Immature natural killer cell (primary cell): ENCODE measurements at regions not wholly inside any gene's neighbourhood (a gene's known extent, or its start where the extent isn't known, plus 50 kb on each side); places are given as distances from the start of the nearest gene placed in this dataset.

ENCODE experiments used
- DNase-seq, 3 donors: peaks; one replicate each; pipeline ENCODE4 v3.0.0; 2022; ENCODE audit warnings: mixed read lengths in 1 of 3
- H3K27ac Mint-ChIP-seq, 6 donors: one replicate each; pipeline ENCODE4 v1.8.0; 2020; ENCODE audit warnings: mixed read lengths in 6 of 6, mild to moderate bottlenecking in 5 of 6, inconsistent platforms in 4 of 6, moderate library complexity in 3 of 6
- H3K27me3 Mint-ChIP-seq, 3 donors: one replicate each; pipeline ENCODE4 v1.8.0; 2020 to 2021; ENCODE audit warnings: low read depth in 3 of 3, mild to moderate bottlenecking in 3 of 3, mixed read lengths in 3 of 3, moderate library complexity in 3 of 3, inconsistent platforms in 1 of 3
- H3K36me3 Mint-ChIP-seq, 3 donors: one replicate each; pipeline ENCODE4 v1.8.0; 2020; ENCODE audit warnings: mixed read lengths in 3 of 3, inconsistent platforms in 2 of 3, mild to moderate bottlenecking in 2 of 3
- H3K4me1 Mint-ChIP-seq, 2 donors: one replicate each; pipeline ENCODE4 v1.8.0; 2020; ENCODE audit warnings: inconsistent platforms in 2 of 2, mild to moderate bottlenecking in 2 of 2, mixed read lengths in 2 of 2, moderate library complexity in 1 of 2
- H3K4me3 Mint-ChIP-seq, 5 donors: one replicate each; pipeline ENCODE4 v1.8.0; 2020; ENCODE audit warnings: mild to moderate bottlenecking in 5 of 5, mixed read lengths in 5 of 5, inconsistent platforms in 3 of 5, moderate library complexity in 3 of 5
- H3K9me3 Mint-ChIP-seq, 6 donors: one replicate each; pipeline ENCODE4 v1.8.0; 2020; ENCODE audit warnings: mild to moderate bottlenecking in 6 of 6, mixed read lengths in 6 of 6, inconsistent platforms in 4 of 6, moderate library complexity in 3 of 6

DNA sequence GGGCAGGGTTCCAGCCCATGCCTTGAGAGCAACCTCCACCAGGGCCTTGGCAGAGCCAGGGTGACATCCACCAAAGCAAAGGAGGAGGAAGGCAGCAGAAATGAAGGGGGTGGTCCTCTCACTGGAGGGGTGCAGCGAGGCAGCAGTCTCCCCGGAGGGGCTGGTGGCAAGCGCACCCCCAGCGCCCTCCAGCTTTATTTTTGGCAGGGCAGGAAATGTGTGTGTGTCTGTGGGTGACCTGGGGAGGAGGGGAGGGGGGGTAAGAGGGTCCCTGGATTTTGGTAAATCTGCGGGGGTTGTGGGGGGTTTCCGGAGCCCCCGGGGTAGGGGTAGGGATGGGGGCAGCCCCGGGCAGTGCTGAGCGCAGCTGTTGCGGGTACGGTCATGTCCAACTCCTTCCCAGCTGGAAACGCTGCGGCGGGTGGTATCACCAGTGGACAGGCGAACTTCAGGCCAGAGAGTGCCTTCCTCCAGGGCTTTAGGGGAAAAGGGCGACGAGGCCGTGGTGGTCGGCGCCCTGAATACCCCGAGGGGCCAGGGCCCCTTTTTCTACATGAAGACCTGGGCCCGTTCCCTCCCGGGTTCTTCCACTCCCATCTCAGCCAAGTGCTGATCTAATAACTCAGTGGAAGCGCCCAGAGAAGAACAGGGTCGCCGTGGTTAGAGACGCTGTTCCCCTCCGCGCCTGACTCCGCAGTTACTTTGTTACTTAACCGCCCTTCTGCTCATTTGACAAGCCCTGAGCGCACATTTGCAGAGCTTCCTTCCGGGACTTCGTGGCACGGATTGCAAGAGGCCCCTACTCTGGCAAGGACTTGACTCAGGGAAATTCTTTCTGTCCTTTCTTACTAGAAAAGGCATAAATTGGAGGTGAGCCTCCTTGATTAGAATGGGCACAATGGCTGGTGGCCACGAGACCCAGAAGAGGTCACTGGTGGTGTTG lies 55.2 kb downstream of the FOS start:
- Mint-ChIP-seq H3K4me1 (peaks cover 26 to 32% of the 10 kb centered on the region in 2 donors), H3K27me3 (peaks cover 3 to 12% (median 8%) of the 10 kb centered on the region in 3 donors), H3K36me3 (no peaks in the 10 kb centered on the region), H3K4me3 (peak overlapping the region; percentile 80 to 93 (median 89)), H3K27ac (peak overlapping the region; percentile 54 to 90 (median 76)), H3K9me3 (no peaks in the 10 kb centered on the region)
- peak; percentile 25 to 50 (median 44) for DNase-seq

DNA sequence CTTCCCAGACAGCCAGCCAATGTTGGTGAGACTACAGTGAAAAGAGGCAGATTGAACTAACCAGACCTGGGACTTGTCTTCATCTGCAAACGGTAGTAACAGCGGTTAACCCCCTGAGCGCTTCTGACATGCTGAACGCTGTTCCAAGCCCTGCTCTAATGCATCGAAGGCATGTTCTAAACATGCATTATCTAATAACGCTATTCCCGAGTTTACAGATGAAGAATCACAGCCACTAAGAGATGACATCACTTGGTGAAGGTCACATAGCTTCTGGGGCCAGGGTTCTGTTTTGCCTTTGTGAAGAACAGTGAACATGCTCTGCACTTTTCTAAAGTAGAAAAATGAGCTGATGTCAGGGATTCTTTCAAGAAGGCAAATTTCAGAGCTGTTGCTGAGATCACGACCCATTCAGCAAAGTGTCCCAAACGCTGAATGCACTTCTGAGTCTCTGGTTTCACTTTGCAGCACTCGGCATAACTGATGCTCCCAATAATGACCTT lies 56.0 kb downstream of the FOS start:
- DNase-seq, result no peak
- H3K27me3 Mint-ChIP-seq, result peaks cover 1 to 9% (median 8%) of the 10 kb centered on the region in 3 donors

DNA sequence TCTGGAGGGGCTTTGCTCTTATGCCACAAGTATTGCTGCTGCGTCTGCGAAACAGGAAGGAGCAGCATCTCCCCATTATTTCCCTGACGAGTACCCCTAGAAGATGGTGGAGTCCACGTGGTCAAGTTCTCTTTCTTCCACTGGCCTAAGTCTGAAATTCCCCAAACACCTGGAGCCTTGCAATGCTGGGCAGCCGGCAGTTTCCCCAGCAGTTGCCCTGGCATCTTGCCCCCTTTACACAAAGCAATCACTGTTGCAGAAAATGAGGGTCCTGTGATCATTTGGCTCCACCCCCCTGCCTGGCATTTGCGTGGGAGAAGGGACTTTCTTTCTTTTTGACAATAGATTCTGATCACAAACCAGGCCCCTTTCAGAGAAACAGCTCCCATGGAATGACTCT lies 56.9 kb downstream of the FOS start:
- Mint-ChIP-seq H3K27me3 (peaks cover 1 to 5% (median 4%) of the 10 kb centered on the region in 3 donors), H3K4me3 (peak overlapping the region in 3 of 5 donors; percentile 4 to 29 (median 15)), H3K27ac (peak overlapping the region in 2 of 6 donors; percentile 19 to 73), H3K36me3 (no peaks in the 10 kb centered on the region), H3K9me3 (no peaks in the 10 kb centered on the region), H3K4me1 (peaks cover 26 to 32% of the 10 kb centered on the region in 2 donors)
- no peak for DNase-seq

More for the DNA sequence above, 56.0 kb downstream of the FOS start:
- Mint-ChIP-seq H3K9me3 (no peaks in the 10 kb centered on the region), H3K27ac (peak overlapping the region; percentile 54 to 84 (median 74)), H3K4me3 (peak overlapping the region; percentile 80 to 93 (median 89)), H3K36me3 (no peaks in the 10 kb centered on the region), H3K4me1 (peaks cover 26 to 32% of the 10 kb centered on the region in 2 donors)

DNA sequence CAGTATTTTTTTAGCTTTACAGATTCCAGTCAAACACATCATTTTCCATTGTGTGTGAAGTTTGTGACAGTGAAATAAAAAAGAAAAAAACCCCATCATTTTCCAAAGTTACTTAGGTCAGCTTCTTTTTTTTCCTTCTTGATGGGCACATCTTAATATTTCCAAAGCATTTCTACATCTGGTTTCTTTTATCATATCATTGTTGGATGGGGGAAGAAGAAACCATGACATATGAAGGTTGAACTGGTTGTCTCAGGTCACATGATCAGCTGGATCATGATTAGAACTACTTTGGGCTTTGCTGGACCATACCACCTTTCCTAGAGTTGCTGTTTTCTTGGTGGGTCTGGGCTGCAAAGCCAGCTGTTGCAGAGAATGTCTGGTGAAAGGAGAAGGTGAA lies 59.8 kb downstream of the FOS start:
- Mint-ChIP-seq H3K4me1 (peaks cover 15 to 20% of the 10 kb centered on the region in 2 donors), H3K36me3 (no peaks in the 10 kb centered on the region), H3K27me3 (peaks cover 3 to 4% (median 3%) of the 10 kb centered on the region in 3 donors), H3K4me3 (no peak overlapping the region), H3K9me3 (no peaks in the 10 kb centered on the region), H3K27ac (no peak overlapping the region)
- no peak for DNase-seq

DNA sequence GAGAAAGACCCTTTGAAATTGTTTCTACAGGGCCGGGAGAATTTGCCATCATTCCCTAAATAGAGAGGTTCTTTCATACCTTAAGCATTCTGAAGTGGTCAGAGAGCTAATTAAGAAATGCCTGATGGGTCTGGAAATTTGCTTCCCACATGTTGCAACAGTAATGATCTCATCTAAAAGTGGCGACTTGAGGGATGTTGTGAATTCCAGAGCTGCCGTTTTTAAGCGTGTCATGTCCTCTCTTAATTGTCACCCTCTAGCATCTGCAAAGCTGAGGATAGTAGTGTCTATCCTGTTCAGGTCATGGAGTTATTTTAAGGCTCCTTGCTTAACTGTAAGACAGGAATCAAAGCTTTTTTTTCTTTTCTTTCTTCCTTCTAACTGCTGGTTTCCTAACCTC lies 60.4 kb downstream of the FOS start:
- no peaks in the 10 kb centered on the region for H3K9me3 Mint-ChIP-seq
- H3K27me3 Mint-ChIP-seq, result peaks cover 2 to 4% (median 2%) of the 10 kb centered on the region in 3 donors
- H3K4me1 Mint-ChIP-seq, result peaks cover 10 to 14% of the 10 kb centered on the region in 2 donors
- no peak overlapping the region for H3K4me3 Mint-ChIP-seq
- H3K36me3 Mint-ChIP-seq, result no peaks in the 10 kb centered on the region
- no peak for DNase-seq
- H3K27ac Mint-ChIP-seq, result no peak overlapping the region

DNA sequence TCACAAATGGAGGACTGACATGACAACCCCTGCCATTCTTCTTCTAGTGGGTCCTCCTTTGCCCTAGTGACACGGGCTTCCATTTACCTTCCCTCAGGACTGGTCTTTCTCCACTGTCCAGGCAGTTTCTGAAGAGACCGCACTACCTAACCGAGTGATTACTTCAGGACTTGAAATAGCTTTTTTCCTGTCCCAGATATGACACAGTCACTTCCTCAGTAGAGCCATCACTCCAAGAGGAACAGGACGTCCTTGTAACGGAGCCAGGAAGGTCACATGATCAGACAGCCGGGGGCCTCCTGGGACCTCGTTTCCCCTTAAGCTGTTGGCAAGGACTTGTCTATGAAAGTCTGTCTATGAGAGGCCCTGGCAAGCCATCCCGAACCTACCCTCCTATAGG lies 62.3 kb downstream of the FOS start:
- no peak overlapping the region for H3K4me3 Mint-ChIP-seq
- H3K36me3 Mint-ChIP-seq, result no peaks in the 10 kb centered on the region
- H3K9me3 Mint-ChIP-seq, result peaks cover 0 to 3% (median 0%) of the 10 kb centered on the region in 6 donors
- peaks cover 0 to 2% (median 2%) of the 10 kb centered on the region in 3 donors for H3K27me3 Mint-ChIP-seq
- H3K27ac Mint-ChIP-seq, result no peak overlapping the region
- no peaks in the 10 kb centered on the region for H3K4me1 Mint-ChIP-seq
- DNase-seq, result no peak

DNA sequence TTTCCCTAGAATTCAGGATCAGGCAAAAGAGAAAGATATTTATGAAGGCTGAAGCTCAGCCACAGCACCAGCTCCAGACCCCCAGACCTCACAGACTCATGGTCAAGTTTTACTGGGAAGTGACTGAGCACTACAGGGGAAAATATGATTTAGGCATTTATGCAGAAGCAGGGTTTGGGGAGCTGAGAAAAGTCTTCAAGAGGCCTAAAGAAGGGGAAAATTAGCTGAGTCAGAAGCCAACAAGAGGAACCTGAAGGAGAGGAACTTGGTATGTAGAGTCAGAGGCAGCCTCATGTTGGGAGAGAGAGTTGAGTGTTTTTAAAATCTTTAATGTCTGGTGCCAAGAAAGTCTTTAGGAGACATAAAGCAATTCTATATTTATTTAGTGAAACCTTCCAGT lies 63.0 kb downstream of the FOS start:
- Mint-ChIP-seq H3K4me3 (no peak overlapping the region), H3K4me1 (no peaks in the 10 kb centered on the region), H3K27me3 (peaks cover 0 to 2% (median 2%) of the 10 kb centered on the region in 3 donors), H3K27ac (no peak overlapping the region), H3K9me3 (peaks cover 0 to 3% (median 0%) of the 10 kb centered on the region in 6 donors), H3K36me3 (no peaks in the 10 kb centered on the region)
- no peak for DNase-seq

DNA sequence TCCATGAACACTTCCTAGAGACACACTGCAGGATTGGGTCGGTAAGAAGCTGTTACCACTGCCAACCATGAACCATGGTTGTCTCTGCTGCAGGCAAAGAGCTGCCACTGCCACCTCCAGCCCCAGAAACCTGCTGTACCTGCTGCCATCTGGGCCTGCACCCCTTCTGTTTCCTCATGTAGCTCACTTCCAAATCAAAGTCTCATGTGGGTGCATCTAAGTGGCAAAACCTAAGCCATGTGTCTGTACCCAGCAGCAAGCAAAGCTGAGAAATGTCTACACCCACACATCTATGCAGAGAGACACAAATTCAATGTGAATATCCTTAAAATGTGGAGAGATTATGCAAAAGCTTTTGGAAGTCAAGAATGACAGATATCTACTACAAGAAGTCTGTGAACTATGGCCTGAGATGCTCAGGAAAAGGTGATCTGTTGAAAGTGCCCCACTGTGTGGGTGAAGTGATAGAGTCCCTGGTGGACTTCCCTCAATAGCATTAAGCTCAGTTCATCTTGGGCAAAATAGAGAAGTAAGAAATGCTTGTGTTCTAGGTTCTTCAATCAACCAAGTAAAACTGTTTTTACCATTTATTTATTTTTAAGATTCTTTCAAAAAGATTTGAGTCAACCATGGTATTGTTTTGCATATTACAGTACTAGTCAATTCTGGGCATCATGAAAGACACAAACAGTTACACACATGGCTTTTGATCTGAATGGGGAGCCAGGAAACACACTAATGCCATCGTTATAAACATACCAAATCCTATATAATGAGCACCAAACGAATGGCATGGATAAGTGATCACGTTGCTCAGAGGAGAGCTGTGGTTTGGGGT lies 64.4 kb downstream of the FOS start:
- DNase-seq, result no peak
- Mint-ChIP-seq H3K27me3 (peaks cover 0 to 3% (median 2%) of the 10 kb centered on the region in 3 donors), H3K4me1 (no peaks in the 10 kb centered on the region), H3K36me3 (no peaks in the 10 kb centered on the region), H3K9me3 (peaks cover 0 to 3% (median 0%) of the 10 kb centered on the region in 6 donors), H3K4me3 (no peak overlapping the region), H3K27ac (peak overlapping the region in 1 of 6 donors; percentile 52)

DNA sequence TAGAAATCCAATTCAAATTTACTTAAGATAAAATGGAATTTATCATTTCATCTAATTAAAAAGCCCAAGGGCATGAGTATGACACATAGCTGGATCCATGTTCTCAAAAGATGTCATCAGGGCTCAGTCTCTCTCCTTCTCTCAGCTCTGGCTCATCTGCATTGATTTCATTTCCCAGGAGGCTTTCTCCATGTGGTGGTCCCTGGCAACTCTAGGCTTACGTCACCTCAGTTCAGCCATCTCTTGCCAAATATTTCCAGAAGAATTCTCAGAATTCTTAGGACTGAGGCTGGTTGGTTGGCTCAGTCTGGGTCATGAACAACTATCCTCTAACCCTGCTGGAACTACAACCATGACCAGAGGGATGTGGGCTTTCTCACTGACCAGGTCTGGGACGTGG lies 65.3 kb downstream of the FOS start:
- Mint-ChIP-seq H3K4me3 (no peak overlapping the region), H3K27ac (no peak overlapping the region), H3K27me3 (peaks cover 0 to 3% (median 2%) of the 10 kb centered on the region in 3 donors), H3K4me1 (no peaks in the 10 kb centered on the region), H3K9me3 (peaks cover 0 to 3% (median 0%) of the 10 kb centered on the region in 6 donors), H3K36me3 (no peaks in the 10 kb centered on the region)
- DNase-seq, result no peak

DNA sequence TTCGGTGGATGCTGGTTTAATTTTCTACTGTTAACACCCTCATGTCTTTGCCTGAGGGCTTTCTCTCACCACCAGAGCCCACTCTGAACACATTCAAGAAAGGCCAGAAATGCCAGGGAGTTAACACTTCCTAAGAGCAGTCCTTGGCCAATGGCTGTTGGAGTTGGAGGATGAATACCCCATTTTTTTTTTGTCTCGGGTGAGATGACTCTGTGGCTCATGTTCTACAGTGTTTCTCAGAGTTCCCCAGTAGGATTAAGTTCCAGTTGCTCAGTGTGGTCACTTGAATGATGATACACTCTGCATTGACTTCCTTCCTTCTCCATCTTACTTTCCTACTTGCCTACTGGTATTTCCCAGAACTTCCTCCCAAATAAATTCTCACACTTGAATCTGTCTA lies 65.8 kb downstream of the FOS start:
- H3K4me3 Mint-ChIP-seq, result no peak overlapping the region
- H3K27ac Mint-ChIP-seq, result no peak overlapping the region
- H3K9me3 Mint-ChIP-seq, result peaks cover 0 to 3% (median 0%) of the 10 kb centered on the region in 6 donors
- H3K36me3 Mint-ChIP-seq, result no peaks in the 10 kb centered on the region
- peaks cover 0 to 3% (median 2%) of the 10 kb centered on the region in 3 donors for H3K27me3 Mint-ChIP-seq
- no peaks in the 10 kb centered on the region for H3K4me1 Mint-ChIP-seq
- no peak for DNase-seq

DNA sequence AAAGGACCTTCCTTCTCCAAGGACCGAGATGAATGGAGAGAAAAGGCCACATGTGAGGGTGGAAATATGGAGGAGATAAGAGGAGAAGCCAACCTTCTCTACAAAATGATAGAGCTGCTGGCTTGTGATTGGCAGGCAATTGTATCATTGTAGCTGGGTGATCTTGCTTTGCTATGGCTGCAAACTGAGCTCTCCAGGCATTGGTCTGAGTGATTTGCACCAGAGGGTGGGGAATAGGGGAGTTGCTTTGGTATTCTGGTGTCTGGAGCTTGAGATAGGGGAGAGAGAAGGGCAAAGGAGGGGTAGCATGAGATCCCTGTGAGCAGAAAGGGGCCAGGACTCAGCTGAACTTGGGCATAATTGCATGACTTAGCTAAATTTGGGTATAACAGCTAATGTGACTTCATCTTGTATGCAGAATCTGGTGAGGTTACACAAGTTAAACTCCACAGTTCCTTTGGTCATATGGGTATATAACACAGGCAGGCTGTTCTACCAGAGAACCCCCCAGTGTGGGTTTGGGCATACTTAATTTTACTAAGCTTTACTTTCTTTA lies 72.0 kb downstream of the FOS start:
- Mint-ChIP-seq H3K27me3 (peaks cover 0 to 2% (median 0%) of the 10 kb centered on the region in 3 donors), H3K4me3 (no peak overlapping the region), H3K27ac (no peak overlapping the region), H3K36me3 (no peaks in the 10 kb centered on the region), H3K4me1 (no peaks in the 10 kb centered on the region), H3K9me3 (no peaks in the 10 kb centered on the region)
- no peak for DNase-seq

DNA sequence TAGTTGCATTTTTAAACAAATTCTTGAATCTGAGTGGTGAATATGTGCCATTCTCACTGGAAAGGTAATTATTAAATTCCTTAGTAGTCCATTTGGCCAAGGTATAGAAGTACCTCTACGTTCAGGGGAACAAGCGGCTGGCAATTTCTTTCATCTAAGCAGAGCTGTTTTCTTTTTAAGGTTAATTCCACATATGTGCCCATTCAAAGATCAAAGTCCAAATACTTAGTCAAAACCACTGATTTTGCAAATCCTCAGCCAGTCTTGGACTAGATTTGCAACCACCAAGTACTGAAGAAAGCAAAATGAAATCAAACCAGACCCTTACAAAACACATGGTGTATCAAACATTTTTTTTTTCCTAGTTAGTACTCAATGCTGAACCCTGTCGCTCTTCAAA lies 68.7 kb upstream of the JDP2 start:
- Mint-ChIP-seq H3K27me3 (peaks cover 0 to 3% (median 2%) of the 10 kb centered on the region in 3 donors), H3K4me3 (no peak overlapping the region), H3K9me3 (no peaks in the 10 kb centered on the region), H3K27ac (no peak overlapping the region), H3K4me1 (no peaks in the 10 kb centered on the region), H3K36me3 (no peaks in the 10 kb centered on the region)
- no peak for DNase-seq

DNA sequence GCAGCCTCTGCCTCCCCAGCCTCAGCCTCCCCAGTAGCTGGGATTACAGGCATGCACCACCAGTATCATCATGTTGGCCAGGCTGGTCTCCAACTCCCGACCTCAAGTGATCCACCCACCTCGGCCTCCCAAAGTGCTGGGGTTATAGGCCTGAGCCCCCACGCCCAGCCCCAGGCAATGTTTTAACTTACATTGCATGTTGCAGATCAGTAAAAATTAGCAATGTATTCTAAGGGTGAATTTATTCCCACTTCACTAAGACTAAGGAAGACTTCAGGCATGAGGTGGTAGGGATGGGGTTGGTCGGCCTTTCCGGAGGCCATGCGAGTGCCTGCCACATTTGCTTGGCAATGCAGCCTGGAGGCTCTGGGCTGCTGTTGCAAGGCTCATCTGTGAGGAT lies 66.8 kb upstream of the JDP2 start:
- Mint-ChIP-seq H3K4me3 (no peak overlapping the region), H3K9me3 (no peaks in the 10 kb centered on the region), H3K27ac (no peak overlapping the region), H3K27me3 (peaks cover 1 to 4% (median 3%) of the 10 kb centered on the region in 3 donors), H3K36me3 (no peaks in the 10 kb centered on the region), H3K4me1 (no peaks in the 10 kb centered on the region)
- no peak for DNase-seq
